Activated CD4-positive, CD25-positive, alpha-beta regulatory T cell treated with anti-CD3 and anti-CD28 coated beads, Interleukin-2, amount 50 U/mL, for 24 hours (primary cell): ENCODE measurements at regions not wholly inside any gene's neighbourhood (a gene's known extent, or its start where the extent isn't known, plus 50 kb on each side); places are given as distances from the start of the nearest gene placed in this dataset.
"Not testable (repeated sequence)": the region's sequence is repeated elsewhere in the genome, so short reads cannot be mapped to it uniquely, and the experiment has no call there.

ENCODE experiments used
- ATAC-seq, 2 donors: fragments of 150-1000 bp; cut with Tn5 transposase; one replicate each; pipeline ENCODE4 v1.10.0; 2021; ENCODE audit warnings: mild to moderate bottlenecking in 1 of 2, moderate library complexity in 1 of 2

DNA sequence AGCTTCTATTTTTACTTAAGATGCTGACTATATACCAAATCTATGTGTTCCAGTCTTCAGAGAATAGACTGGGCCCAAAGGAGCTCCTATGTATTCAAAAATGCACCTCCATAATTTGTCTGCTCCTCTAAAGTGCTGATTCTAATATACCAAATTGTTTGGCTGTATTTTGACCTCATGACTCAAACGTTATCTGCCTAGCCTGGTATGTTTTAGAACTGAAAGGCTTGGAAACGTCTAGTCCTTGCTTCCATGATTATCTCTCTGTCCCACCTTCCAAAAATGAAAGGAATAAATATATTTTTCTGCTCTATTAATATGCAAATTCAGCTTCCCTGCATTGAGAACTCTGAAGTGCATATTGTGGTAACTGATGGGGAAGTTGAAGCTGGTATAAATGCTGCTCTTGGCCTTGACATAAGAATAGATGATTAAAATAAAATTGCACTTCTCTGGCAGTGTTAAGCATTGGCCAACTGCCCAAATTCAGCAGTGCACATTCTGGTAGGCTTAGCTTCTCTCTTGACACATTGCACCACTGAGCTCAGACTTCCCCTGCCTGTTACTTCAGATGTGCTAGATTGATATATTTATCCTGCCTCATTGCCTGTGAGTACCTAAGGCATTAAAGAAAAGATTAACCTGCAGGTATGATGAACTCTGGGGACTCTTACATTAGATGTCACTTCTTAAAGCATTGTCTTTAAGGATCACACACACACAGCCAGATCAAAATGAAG is 882.3 kb downstream of the RPS29 start:
- no peak for ATAC-seq

- ATAC-seq: not testable (repeated sequence)
Measured at GRCh38 chr14:48697362-48697761, 888.8 kb downstream of the RPS29 start.

- no peak for ATAC-seq
Measured at GRCh38 chr14:48693793-48694192, 892.4 kb downstream of the RPS29 start.

DNA sequence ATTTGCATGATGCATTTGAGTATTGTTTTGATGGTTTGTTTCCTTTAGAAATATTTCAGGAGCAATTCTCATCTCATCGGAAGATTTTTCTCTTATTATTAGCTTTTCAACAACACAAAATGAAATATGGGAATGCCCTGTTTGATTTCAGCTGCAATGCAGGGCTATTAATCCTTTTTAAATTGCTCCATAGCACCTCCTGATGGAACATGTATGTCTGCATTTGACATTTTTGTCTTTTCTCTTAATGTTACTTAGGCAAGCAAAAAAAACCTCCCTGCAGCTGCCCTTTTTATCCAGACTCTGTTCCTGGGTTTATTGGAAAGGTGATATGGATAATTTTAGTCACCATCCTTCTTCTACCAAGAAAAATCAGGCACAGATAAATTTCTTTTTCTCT is 895.8 kb downstream of the RPS29 start:
- no peak for ATAC-seq

DNA sequence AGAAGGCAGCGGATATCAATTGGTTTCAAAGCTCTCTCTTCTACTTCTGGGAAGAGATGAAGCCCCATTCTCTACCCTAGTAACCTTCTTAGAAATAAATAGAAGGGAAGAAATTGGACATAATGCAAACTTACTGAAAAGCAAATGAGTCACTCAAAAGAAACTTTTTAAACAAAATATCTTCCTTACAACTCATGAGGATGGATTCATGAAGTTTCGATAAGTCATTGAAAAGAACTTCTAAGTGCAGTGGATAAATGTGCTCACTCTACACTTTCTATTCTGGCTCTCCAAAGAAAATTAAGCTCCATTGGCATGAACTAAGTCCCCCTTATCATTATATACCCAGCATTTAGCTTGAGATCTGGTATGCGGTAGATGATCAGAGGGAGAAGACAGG is 899.5 kb downstream of the RPS29 start:
- no peak for ATAC-seq

GRCh38 chr14:48672506-48672905 is 913.7 kb downstream of the RPS29 start:
- no peak for ATAC-seq

DNA sequence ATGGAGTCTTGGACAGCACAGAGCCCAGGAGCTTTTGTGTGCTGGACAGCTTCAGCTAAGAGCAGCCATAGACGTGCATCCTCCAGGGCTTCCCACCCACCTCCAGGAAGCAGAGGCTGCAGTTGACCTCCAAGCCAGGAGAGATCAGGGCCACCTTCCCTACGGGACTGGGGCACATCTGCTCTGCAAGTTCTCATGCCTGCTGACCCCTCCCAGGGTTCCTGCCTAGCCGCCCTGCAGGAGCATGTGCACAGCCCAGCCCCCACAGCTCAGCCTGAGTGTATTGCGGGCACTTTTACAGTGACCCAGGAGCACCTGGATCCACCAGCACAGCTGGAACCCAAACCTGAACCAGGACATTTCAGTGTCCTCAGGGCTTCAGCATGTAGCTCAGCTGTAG is 915.2 kb downstream of the RPS29 start:
- no peak for ATAC-seq

DNA sequence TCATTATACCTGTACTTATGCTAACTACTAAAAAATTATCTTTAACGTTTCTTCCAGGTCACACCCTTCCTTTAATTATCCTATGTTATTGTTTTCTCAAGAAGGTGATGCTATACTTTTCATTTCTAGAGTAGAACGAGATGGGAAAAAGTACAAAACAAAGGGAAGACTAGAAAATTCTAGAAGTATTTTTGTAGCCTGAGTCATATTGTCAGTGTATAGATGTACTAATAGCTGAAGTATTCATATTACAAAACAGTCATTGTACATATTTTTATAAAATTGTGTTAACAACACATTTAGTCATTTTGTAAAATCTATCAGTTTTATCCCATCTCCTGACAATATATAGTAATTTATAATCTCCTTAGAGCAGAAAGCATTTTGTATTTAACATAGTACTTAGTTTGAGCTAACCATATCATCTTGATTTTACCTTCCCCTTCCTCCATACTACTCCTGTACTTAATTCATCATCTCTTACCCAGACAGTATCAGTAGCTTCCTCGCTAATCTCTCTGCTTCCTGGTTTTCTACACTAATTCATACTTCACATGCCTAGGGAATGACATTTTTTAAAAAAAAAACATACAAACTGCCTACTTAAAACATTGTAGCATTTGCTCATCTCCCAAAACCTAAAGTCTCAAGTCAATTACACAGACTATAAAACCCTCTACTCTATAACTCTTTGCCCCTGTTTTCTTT is 920.9 kb downstream of the RPS29 start:
- ATAC-seq: no peak

DNA sequence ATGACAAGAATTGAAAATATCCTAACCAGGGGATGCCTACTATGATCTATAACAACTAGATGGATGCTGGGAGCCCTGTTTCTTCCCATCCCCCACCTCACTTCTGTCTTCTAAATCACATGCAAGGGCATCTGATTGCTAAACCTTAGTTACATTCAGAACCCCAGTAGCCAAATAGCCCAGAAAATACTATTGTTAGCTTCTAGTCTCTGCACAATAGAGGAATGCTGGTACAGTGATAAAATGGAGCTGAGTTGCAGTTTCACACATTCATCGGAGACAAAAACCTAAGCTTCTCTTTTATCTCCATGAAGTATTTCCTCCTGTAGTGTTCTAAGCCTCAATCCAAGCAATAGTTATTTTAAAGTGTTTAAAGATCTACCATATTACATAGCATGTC is 942.9 kb downstream of the RPS29 start:
- ATAC-seq: no peak

GRCh38 chr14:48628870-48629269 is 953.5 kb upstream of the MDGA2 start:
- no peak for ATAC-seq

GRCh38 chr14:48622980-48623379 is 947.6 kb upstream of the MDGA2 start:
- ATAC-seq: no peak

DNA sequence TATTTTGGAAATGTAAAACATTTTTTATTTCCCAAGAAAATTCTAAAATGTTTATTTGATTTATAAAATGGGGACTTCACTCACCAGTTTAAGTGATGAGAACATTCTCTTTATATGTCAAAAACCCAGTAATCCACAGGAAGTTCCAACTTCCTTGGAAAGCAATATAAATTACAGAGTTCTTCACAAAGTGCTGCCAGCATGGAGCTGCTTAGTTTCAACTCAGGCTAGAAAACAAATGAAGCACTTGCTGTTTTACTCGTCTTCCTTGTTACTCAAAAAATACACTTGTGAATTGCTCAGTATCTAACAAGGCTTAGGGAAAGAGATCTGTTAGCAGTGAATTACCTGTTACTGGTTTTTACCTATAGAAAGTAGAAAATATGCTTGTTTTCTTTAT is 942.7 kb upstream of the MDGA2 start:
- ATAC-seq: no peak

GRCh38 chr14:48616931-48617330 is 941.5 kb upstream of the MDGA2 start:
- ATAC-seq: no peak

DNA sequence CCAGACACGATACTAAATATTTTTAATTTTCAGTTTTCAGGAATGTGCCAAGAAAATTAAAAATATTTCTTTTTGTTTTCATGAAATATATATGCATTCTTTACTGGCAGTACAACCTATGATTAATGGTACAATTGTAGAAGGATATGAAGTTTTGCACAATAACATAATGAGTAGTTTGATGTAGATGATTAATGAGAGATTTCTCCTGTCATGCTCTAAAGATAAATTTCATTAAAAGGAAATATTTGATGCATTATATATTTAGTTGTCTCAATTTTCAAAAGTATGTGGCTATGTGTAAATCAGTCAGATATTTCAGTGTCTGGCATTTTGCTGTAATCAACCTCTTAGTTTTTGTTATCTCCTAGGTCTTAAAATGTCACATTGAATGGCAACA is 940.2 kb upstream of the MDGA2 start:
- ATAC-seq: no peak

DNA sequence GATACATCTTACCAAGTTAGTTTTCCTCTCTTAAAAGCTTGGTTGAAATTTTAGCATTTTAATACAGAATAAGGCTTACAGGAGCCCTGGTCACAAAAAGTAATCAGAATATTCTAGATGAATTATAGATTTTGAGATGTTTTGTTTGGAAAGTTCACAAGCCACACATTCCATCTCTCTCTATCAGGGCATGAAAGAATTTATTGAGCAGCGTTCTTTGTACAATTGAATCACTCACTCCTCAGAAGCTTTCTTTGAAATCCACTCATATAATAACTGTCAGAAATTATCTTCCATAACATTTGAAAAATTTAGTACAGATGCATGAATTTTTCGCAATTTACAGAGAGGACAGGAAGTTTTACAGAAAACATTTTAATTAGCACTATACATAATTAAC is 938.6 kb upstream of the MDGA2 start:
- no peak for ATAC-seq

- ATAC-seq: not testable (repeated sequence)
Measured at GRCh38 chr14:48606960-48607359, 931.6 kb upstream of the MDGA2 start.

- no peak for ATAC-seq
Measured at GRCh38 chr14:48598458-48598857, 923.1 kb upstream of the MDGA2 start.

- no peak for ATAC-seq
Measured at GRCh38 chr14:48586099-48586498, 910.7 kb upstream of the MDGA2 start.

DNA sequence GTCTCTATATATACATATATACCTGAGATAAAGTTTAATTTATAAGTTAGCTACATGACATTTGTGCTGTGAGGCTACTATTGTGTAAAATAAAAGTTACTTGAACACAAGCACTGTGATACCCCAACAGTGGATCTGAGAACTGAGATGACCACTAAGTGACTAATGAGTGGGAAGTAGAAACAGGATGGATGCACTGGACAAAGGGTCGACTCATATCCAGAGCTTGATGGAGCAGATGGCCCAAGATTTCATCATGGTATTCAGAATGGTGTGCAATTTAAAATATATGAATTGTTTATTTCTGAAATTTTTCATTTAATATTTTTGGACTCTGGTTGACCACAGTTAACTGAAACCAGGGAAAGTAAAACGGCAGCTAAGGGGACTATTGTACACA is 908.6 kb upstream of the MDGA2 start:
- no peak for ATAC-seq

DNA sequence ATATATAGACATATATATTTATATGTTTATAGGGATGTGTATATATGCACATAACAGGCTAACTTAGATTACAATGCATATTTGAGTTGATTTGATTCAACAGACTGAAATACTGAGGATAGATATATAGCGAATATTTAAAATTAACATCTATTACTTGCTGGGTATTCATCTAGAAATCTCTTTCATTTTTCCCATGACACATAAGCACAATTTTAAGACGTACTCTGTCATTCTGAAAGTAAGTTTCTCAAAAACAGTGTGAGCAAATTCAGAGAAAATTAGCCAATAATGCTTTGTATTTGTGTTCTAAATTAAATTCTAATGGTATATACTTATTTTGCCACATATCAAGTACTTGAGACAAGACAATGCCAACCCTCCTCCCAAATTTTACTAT is 907.5 kb upstream of the MDGA2 start:
- no peak for ATAC-seq

GRCh38 chr14:48580692-48581091 is 905.3 kb upstream of the MDGA2 start:
- ATAC-seq: no peak

DNA sequence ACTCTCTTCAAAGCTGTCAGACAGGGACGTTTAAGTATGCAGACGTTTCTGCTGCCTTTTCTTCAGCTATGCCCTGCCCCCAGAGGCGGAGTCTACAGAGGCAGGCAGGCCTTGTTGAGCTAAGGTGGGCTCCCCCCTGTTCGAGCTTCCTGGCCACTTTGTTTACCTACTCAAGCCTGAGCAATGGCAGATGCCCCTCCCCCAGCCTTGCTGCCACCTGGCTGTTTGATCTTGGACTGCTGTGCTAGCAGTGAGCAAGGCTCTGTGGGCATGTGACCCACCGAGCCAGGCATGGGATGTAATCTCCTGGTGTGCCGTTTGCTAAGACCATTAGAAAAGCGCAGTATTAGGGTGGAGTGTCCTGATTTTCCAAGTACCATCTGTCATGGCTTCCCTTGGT is 900.4 kb upstream of the MDGA2 start:
- no peak for ATAC-seq

GRCh38 chr14:48568688-48569087 is 893.3 kb upstream of the MDGA2 start:
- no peak for ATAC-seq

DNA sequence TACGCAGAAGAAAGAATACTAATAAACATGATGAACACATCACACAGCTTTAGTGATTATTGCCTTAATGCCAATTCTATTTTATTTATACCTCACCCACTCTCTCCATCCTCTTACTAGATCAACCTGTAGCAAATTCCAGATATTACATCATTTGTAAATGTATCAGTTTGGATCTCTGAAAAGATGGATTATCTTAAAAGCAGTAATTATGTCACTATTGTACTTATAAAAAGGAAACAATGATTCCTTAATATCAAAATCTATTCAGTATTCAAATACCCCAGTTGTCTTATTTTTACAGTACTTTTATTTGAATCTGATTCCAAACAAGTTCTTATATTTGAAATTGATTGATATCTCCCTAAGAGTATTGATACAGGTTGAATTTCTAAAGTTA is 892.8 kb upstream of the MDGA2 start:
- ATAC-seq: no peak

DNA sequence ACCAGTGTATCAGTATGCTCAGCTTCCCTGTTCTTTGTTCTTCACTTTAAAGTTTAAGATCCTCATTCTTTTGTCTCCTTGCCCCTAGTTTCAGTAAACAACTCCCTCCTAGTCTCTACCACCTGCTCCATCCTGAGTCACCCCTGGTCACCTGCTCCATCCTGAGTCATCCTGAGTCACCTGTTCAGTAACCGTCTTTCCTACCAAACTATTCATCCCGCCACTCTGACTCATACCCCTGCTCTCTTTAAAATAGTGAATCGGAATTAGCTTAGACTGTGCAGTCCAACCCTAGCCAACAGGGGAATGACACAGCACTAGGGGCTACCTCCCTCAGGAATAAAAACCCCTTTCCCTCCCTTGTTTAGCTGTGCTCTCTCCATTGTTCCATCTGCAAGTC is 888.1 kb upstream of the MDGA2 start:
- ATAC-seq: no peak
